GM10248 (cell line): ENCODE measurements at regions not wholly inside any gene's neighbourhood (a gene's known extent, or its start where the extent isn't known, plus 50 kb on each side); places are given as distances from the start of the nearest gene placed in this dataset.

Experiments used
- CTCF ChIA-PET: fragments of 300-600 bp; sonication (Branson Sonifier 250); formaldehyde crosslinking; extraction: SDS; loops from one replicate; lab custom pipeline; 2021; ENCODE audit warnings: antibody characterized with exemption; lab: Yijun Ruan, JAX
- POLR2A ChIA-PET: fragments of 350-650 bp; sonication (Branson Sonifier 250); formaldehyde crosslinking; extraction: SDS; loops from one replicate; lab custom pipeline; 2020; ENCODE audit warnings: antibody characterized with exemption; lab: Yijun Ruan, JAX
- DNase-seq: peaks from one replicate; pipeline ENCODE4 v3.0.0; 2012; ENCODE audit errors: extremely low spot score
- TF ChIP-seq, protein P1 (sequence below): IDR thresholded peaks from 2 replicates; pipeline ENCODE4 v1.5.1; 2012; ENCODE audit warnings: mild to moderate bottlenecking, low read depth; ENCODE audit errors: extremely low read depth, missing control alignments, control extremely low read depth

DNA sequence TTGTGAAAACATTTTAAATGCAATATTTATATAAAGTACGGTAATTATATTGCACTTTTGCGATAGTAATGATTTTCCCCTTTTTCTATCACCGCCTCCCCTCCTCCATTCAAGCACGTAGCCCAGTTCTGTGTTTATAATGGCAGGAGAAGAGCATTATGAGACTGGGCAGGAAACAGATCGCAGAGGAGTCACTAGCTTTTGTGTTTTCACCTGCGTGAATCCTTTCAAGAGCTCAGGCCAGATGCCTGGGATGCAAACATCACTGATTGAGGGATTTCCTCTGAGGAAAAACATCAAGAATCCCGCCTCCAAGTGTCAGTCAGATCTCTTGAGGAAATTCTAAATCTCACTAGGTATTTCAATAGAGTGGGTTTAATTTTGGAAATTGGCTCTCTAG, 178.4 kb upstream of the FN1 start:
- POLR2A ChIA-PET = no interaction called here
- CTCF ChIA-PET = no interaction called here
- no peak for DNase-seq
- TF ChIP-seq, protein P1, sequence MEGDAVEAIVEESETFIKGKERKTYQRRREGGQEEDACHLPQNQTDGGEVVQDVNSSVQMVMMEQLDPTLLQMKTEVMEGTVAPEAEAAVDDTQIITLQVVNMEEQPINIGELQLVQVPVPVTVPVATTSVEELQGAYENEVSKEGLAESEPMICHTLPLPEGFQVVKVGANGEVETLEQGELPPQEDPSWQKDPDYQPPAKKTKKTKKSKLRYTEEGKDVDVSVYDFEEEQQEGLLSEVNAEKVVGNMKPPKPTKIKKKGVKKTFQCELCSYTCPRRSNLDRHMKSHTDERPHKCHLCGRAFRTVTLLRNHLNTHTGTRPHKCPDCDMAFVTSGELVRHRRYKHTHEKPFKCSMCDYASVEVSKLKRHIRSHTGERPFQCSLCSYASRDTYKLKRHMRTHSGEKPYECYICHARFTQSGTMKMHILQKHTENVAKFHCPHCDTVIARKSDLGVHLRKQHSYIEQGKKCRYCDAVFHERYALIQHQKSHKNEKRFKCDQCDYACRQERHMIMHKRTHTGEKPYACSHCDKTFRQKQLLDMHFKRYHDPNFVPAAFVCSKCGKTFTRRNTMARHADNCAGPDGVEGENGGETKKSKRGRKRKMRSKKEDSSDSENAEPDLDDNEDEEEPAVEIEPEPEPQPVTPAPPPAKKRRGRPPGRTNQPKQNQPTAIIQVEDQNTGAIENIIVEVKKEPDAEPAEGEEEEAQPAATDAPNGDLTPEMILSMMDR = no peak

DNA sequence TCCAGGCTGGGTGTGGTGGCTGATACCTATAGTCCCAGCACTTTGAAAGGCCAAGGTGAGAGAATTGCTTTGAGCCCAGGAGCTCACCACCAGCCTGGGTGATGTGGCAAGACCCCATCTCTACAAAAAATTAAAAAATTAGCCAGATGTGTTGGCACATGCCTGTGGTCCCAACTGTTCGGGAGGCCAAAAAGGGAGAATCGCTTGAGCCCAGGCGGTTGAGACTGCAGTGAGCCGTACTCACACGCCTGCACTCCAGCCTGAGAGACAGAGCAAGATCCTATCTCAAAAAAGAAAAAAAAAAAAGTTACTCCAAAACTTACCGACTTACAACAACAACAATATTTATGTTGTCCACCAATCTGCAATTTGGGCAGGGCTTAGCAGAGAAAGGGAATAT, 178.0 kb upstream of the FN1 start:
- ChIA-PET CTCF (no interaction called here), POLR2A (no interaction called here)
- no peak for DNase-seq
- TF ChIP-seq, protein P1 = no peak

- CTCF ChIA-PET = no interaction called here
- TF ChIP-seq, protein P1 = no peak
- POLR2A ChIA-PET = no interaction called here
- no peak for DNase-seq
These were observed 177.4 kb upstream of the FN1 start for GRCh38 chr2:215613280-215613679.

GRCh38 chr2:215612786-215613185, 176.9 kb upstream of the FN1 start:
- DNase-seq = peak; percentile 13
- ChIA-PET CTCF (interaction anchor here (0.6 kb wide), 1 partner anchor 1119 kb away, joined by 3 read pairs; no protein-coding TSS in a partner anchor), POLR2A (no interaction called here)
- TF ChIP-seq, protein P1 = no peak

DNA sequence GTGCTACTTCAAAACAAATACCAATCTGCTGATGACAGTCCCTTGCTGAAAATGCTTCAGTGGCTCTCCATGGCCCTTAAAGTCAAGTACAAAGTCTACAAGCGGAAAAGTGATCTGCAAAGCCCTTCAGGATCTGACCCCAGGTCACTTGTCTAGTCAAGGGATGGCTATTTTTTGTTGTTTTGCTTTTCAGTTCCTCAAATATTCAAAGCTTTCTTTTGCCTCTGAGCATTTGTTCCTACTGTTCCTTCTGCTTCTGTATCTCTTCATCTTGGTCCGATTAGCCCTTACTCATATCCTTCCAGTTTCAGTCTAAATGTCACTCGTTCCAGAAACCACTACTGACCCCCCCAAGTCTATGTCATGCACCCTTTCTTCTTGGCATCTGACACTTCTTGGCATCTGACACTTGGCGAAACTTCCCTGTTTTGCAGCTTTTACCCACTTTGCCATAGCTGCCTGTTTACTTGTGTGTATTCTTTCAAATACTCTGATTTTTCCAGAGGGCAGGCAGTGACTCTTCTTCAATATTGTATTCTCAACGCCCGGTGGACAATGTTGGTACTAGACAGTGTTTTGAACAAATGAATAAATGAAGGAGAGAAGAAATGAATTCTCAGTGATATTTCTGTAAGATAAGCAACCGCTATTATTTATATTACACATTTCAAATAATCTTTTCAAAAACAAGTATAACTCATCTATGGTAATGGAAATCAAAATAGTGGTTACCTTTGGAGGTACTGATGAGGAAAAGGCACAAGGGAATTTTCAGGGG, 175.9 kb upstream of the FN1 start:
- ChIA-PET CTCF (no interaction called here), POLR2A (no interaction called here)
- no peak for DNase-seq
- TF ChIP-seq, protein P1 = no peak

GRCh38 chr2:215609089-215610032, 173.5 kb upstream of the FN1 start:
- ChIA-PET CTCF (no interaction called here), POLR2A (no interaction called here)
- DNase-seq = no peak
- TF ChIP-seq, protein P1 = no peak
